Fibroblast of upper back skin (primary cell): ENCODE measurements at regions not wholly inside any gene's neighbourhood (a gene's known extent, or its start where the extent isn't known, plus 50 kb on each side); places are given as distances from the start of the nearest gene placed in this dataset.

Experiments
- DNase-seq: peaks from one replicate; pipeline ENCODE4 v3.0.0-alpha.2; 2013

GRCh38 chr7:41633690-41634089, 69.2 kb downstream of the INHBA start:
- DNase-seq, result no peak

GRCh38 chr7:41630741-41631140, 72.1 kb downstream of the INHBA start:
- no peak for DNase-seq

GRCh38 chr7:41629711-41630111, 73.2 kb downstream of the INHBA start:
- peak; percentile 85 for DNase-seq

- peak; percentile 46 for DNase-seq
Observed at GRCh38 chr7:41628901-41629300, 74.0 kb downstream of the INHBA start.

- DNase-seq, result peak; percentile 17
Observed at GRCh38 chr7:41627645-41628298, 75.1 kb downstream of the INHBA start.

GRCh38 chr7:41624818-41625217, 78.1 kb downstream of the INHBA start:
- no peak for DNase-seq

GRCh38 chr7:41621953-41622831, 80.7 kb downstream of the INHBA start:
- no peak for DNase-seq

GRCh38 chr7:41617987-41618386, 84.9 kb downstream of the INHBA start:
- DNase-seq, result no peak

GRCh38 chr7:41612798-41613197, 90.1 kb downstream of the INHBA start:
- DNase-seq, result no peak

GRCh38 chr7:41612386-41612785, 90.5 kb downstream of the INHBA start:
- no peak for DNase-seq

GRCh38 chr7:41608447-41608846, 94.4 kb downstream of the INHBA start:
- DNase-seq, result no peak

GRCh38 chr7:41603985-41604384, 98.9 kb downstream of the INHBA start:
- no peak for DNase-seq

GRCh38 chr7:41599760-41600159, 103.1 kb downstream of the INHBA start:
- DNase-seq, result no peak

- no peak for DNase-seq
Observed at GRCh38 chr7:41592794-41593193, 110.1 kb downstream of the INHBA start.

GRCh38 chr7:41592236-41592635, 110.7 kb downstream of the INHBA start:
- no peak for DNase-seq

GRCh38 chr7:41590986-41591385, 111.9 kb downstream of the INHBA start:
- peak; percentile 53 for DNase-seq

- DNase-seq, result no peak
Observed at GRCh38 chr7:41588341-41588740, 114.5 kb downstream of the INHBA start.

- DNase-seq, result peak; percentile 87
Observed at GRCh38 chr7:41586931-41587640, 115.8 kb downstream of the INHBA start.

- no peak for DNase-seq
Observed at GRCh38 chr7:41584746-41585145, 118.1 kb downstream of the INHBA start.

- no peak for DNase-seq
Observed at GRCh38 chr7:41582116-41582515, 120.8 kb downstream of the INHBA start.

- peak; percentile 22 for DNase-seq
Observed at GRCh38 chr7:41581041-41581440, 121.8 kb downstream of the INHBA start.

GRCh38 chr7:41579961-41580935, 122.6 kb downstream of the INHBA start:
- peak; percentile 99 for DNase-seq
